Gastrocnemius medialis (tissue), 4 donors: ENCODE measurements at regions not wholly inside any gene's neighbourhood (a gene's known extent, or its start where the extent isn't known, plus 50 kb on each side); places are given as distances from the start of the nearest gene placed in this dataset.

Experiments
- ATAC-seq, 2 donors: fragments of 150-250 bp; one replicate each; pipeline ENCODE4 v1.9.1; 2016
- DNase-seq, 2 donors: peaks; one replicate each; pipeline ENCODE4 v3.0.0-alpha.2; 2019
- H3K27ac ChIP-seq, 4 donors: fragments of 200-600 bp; sonication (generic); 1 replicate in 1 of 4; 2 replicates in 3 of 4; pipeline ENCODE4 v1.5.1; 2016 to 2018; ENCODE audit warnings: mild to moderate bottlenecking in 2 of 4, moderate library complexity in 1 of 4
- H3K27me3 ChIP-seq, 3 donors: fragments of 200-600 bp; sonication (generic) in 2 of 3; 1 replicate in 1 of 3; 2 replicates in 2 of 3; pipeline versions ENCODE4 v1.5.1 to v1.6.0; 2016 to 2019; ENCODE audit warnings: mild to moderate bottlenecking in 1 of 3, moderate library complexity in 1 of 3
- H3K36me3 ChIP-seq, 2 donors: fragments of 200-600 bp; sonication (generic) in 1 of 2; one replicate each; pipeline ENCODE4 v1.5.1; 2017 to 2018
- H3K4me1 ChIP-seq, 2 donors: fragments of 200-600 bp; sonication (generic) in 1 of 2; one replicate each; pipeline ENCODE4 v1.5.1; 2016 to 2017; ENCODE audit warnings: mild to moderate bottlenecking in 2 of 2
- H3K4me3 ChIP-seq, 4 donors: fragments of 200-600 bp; sonication (generic) in 3 of 4; 1 replicate in 1 of 4; 2 replicates in 3 of 4; pipeline ENCODE4 v1.5.1; 2016 to 2019; ENCODE audit warnings: mild to moderate bottlenecking in 2 of 4
- H3K9me3 ChIP-seq, 3 donors: fragments of 200-600 bp; sonication (generic) in 2 of 3; 1 replicate in 1 of 3; 2 replicates in 2 of 3; pipeline ENCODE4 v1.5.1; 2016 to 2019
- CTCF ChIP-seq, 5 experiments: fragments of 450-650 bp in 3 of 5; fragments of 200-600 bp in 2 of 5; sonication (generic) in 2 of 5; IDR thresholded peaks in 4 of 5; conservative IDR thresholded peaks in 1 of 5; 1 replicate in 4 of 5; 2 replicates in 1 of 5; pipeline ENCODE4 v1.5.1; 2016 to 2019; ENCODE audit warnings: antibody characterized with exemption in 5 of 5, mild to moderate bottlenecking in 3 of 5, moderate library complexity in 3 of 5
- POLR2A ChIP-seq, 2 donors: fragments of 450-650 bp; IDR thresholded peaks; one replicate each; pipeline ENCODE4 v1.6.1; 2017; ENCODE audit warnings: antibody characterized with exemption in 2 of 2, mild to moderate bottlenecking in 2 of 2, moderate library complexity in 2 of 2
- in situ Hi-C, 4 donors: fragments of 200-750 bp; cut with MboI; loops; one replicate each; pipeline versions ENCODE4 v1.15.0 to v1.8.0; 2017; ENCODE audit warnings: low sequenced_read_pairs in 4 of 4
- intact Hi-C: fragments of 100-400 bp; cut with DNase I; formaldehyde crosslinking; loops from one replicate; pipeline ENCODE4 v1.15.1; 2023; ENCODE audit warnings: low total_unique reads

GRCh38 chr16:79895053-79895916 lies 294.7 kb upstream of the MAF start:
- H3K27me3 ChIP-seq = no peaks in the 10 kb centered on the region
- ATAC-seq (no peak), DNase-seq (no peak)
- in situ Hi-C loops = no loop called here
- intact Hi-C loops = no loop called here
- no peaks in the 10 kb centered on the region for H3K36me3 ChIP-seq
- no peaks in the 10 kb centered on the region for H3K4me1 ChIP-seq
- TF ChIP-seq CTCF (IDR thresholded peaks at IDR 0.05 in 4 of 5, conservative IDR thresholded peaks at IDR 0.05 in 1 of 5) (no peak), POLR2A (IDR thresholded peaks at IDR 0.05) (no peak)
- H3K4me3 ChIP-seq = no peak overlapping the region
- no peaks in the 10 kb centered on the region for H3K9me3 ChIP-seq
- no peak overlapping the region for H3K27ac ChIP-seq

GRCh38 chr16:79893445-79893844 lies 292.9 kb upstream of the MAF start:
- Histone ChIP-seq H3K4me3 (no peak overlapping the region), H3K4me1 (no peaks in the 10 kb centered on the region), H3K27me3 (no peaks in the 10 kb centered on the region), H3K36me3 (no peaks in the 10 kb centered on the region), H3K27ac (no peak overlapping the region), H3K9me3 (no peaks in the 10 kb centered on the region)
- in situ Hi-C loops (no loop called here), intact Hi-C loops (no loop called here)
- DNase-seq = no peak
- TF ChIP-seq CTCF (IDR thresholded peaks at IDR 0.05 in 4 of 5, conservative IDR thresholded peaks at IDR 0.05 in 1 of 5) = no peak
- no peak for TF ChIP-seq POLR2A (IDR thresholded peaks at IDR 0.05)
- no peak for ATAC-seq

- ATAC-seq = no peak
- TF ChIP-seq CTCF (IDR thresholded peaks at IDR 0.05 in 4 of 5, conservative IDR thresholded peaks at IDR 0.05 in 1 of 5) (no peak), POLR2A (IDR thresholded peaks at IDR 0.05) (no peak)
- Histone ChIP-seq H3K36me3 (no peaks in the 10 kb centered on the region), H3K4me1 (no peaks in the 10 kb centered on the region), H3K9me3 (no peaks in the 10 kb centered on the region), H3K4me3 (no peak overlapping the region), H3K27me3 (no peaks in the 10 kb centered on the region), H3K27ac (no peak overlapping the region)
- in situ Hi-C loops (no loop called here), intact Hi-C loops (no loop called here)
- no peak for DNase-seq
These were observed 291.7 kb upstream of the MAF start for GRCh38 chr16:79892278-79892677.

DNA sequence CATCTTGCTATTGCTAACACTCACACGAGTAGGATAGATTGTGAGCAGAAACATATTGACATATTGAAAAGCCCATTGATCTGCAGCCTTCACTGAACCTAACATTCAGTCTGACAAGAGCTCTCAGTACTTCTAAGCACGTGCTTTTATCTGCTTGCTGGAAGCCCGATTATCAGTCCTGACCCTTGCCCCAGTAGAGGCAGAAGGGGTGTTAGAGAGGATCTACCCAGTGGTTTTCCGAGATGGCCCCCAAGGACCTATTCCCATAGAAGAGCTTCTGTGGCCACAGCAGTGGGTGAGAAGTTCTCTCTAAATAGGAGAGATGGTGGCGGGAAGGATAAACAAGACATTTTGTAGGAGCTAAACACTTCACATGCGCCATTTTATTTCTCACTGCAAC lies 290.9 kb upstream of the MAF start:
- Histone ChIP-seq H3K4me3 (no peak overlapping the region), H3K4me1 (no peaks in the 10 kb centered on the region), H3K36me3 (no peaks in the 10 kb centered on the region), H3K9me3 (no peaks in the 10 kb centered on the region), H3K27ac (no peak overlapping the region), H3K27me3 (no peaks in the 10 kb centered on the region)
- no peak for DNase-seq
- intact Hi-C loops = no loop called here
- TF ChIP-seq CTCF (IDR thresholded peaks at IDR 0.05 in 4 of 5, conservative IDR thresholded peaks at IDR 0.05 in 1 of 5) (no peak), POLR2A (IDR thresholded peaks at IDR 0.05) (no peak)
- in situ Hi-C loops = no loop called here
- ATAC-seq = no peak
